Loucy (cell line): ENCODE measurements at regions not wholly inside any gene's neighbourhood (a gene's known extent, or its start where the extent isn't known, plus 50 kb on each side); places are given as distances from the start of the nearest gene placed in this dataset.

Experiments used
- CTCF ChIP-seq: fragments of 200-600 bp; sonication (generic); conservative IDR thresholded peaks from 2 replicates; pipeline ENCODE4 v1.5.1; 2014; ENCODE audit warnings: mild to moderate bottlenecking, antibody characterized with exemption, low read length
- EZH2phosphoT487 ChIP-seq: fragments of 200-600 bp; IDR thresholded peaks from 2 replicates; pipeline ENCODE4 v1.6.1; 2018; ENCODE audit warnings: antibody characterized with exemption, mild to moderate bottlenecking, moderate library complexity, borderline replicate concordance

GRCh38 chr7:90005836-90006235 lies 148.4 kb upstream of the STEAP1 start:
- TF ChIP-seq CTCF (no peak), EZH2phosphoT487 (no peak)
